ENCODE measurements at regions not wholly inside any gene's neighbourhood (a gene's known extent, or its start where the extent isn't known, plus 50 kb on each side); places are given as distances from the start of the nearest gene placed in this dataset.

DNA sequence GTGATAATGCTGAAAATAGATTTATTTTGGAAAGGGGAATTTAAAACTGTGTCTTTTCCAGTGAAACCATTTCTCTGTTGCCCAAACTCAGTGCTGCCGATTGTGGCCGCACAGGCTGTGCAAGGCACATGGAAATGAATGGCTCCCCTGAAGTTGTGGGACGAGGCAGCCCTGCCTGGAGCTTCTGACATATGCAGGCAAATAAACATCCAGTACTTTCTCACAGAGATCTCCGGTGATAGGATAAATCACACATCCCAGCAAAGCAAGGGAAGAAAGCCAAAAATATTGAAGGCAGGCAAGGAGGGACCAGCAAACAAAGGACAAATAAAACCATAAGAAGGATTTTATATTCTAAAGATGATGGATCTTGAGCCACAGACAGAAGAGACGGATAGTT lies 464.5 kb downstream of the MTRR start:
- TF ChIP-seq POLR2A (IDR thresholded peaks at IDR 0.05) (no peak), CTCF (IDR thresholded peaks at IDR 0.05) (no peak)
- no peaks in the 10 kb centered on the region for H3K36me3 ChIP-seq (replicated peaks in 1 of 2)

DNA sequence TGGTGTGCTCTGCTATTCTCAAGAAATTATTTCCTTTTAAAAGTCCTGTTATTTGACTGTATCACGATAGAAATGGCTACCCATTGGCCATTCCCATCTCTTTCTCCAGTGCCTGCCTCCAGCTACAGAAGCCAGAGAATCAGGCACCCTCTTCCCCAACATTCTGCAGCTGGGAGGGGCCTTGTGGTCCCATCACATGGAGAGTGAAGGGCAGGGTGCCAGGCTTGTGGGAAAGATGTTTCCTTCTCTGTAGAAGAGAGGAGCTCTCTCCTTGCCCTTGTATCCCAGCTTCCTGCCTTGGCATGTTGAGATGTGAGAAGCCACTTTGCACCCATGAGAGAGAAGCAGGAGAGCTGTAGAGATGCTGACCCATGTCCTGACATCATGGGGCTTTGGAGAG lies 465.0 kb downstream of the MTRR start:
- intact Hi-C loops (cut with DNase I), result no loop called here
- Histone ChIP-seq H3K4me3 (no peak overlapping the region), H3K36me3 (replicated peaks in 1 of 2) (no peaks in the 10 kb centered on the region), H3K27me3 (no peaks in the 10 kb centered on the region), H3K4me1 (replicated peaks in 1 of 2) (no peaks in the 10 kb centered on the region), H3K27ac (no peak overlapping the region), H3K9me3 (replicated peaks in 1 of 3) (no peaks in the 10 kb centered on the region)
- TF ChIP-seq POLR2A (IDR thresholded peaks at IDR 0.05) (no peak), CTCF (IDR thresholded peaks at IDR 0.05) (no peak)
- no peak for DNase-seq
- 42 to 63% (median 55%) methylated on average over 1 of the region's 1 CpG for WGBS, 4 donors

More for the DNA sequence above, 464.5 kb downstream of the MTRR start:
- H3K4me3 ChIP-seq, result no peak overlapping the region
- H3K27me3 ChIP-seq, result no peaks in the 10 kb centered on the region
- H3K4me1 ChIP-seq (replicated peaks in 1 of 2), result no peaks in the 10 kb centered on the region
- intact Hi-C loops (cut with DNase I), result no loop called here
- 55 to 68% (median 59%) methylated on average over 5 of the region's 5 CpGs for WGBS, 4 donors
- H3K27ac ChIP-seq, result no peak overlapping the region
- DNase-seq, result no peak
- H3K9me3 ChIP-seq (replicated peaks in 1 of 3), result no peaks in the 10 kb centered on the region

DNA sequence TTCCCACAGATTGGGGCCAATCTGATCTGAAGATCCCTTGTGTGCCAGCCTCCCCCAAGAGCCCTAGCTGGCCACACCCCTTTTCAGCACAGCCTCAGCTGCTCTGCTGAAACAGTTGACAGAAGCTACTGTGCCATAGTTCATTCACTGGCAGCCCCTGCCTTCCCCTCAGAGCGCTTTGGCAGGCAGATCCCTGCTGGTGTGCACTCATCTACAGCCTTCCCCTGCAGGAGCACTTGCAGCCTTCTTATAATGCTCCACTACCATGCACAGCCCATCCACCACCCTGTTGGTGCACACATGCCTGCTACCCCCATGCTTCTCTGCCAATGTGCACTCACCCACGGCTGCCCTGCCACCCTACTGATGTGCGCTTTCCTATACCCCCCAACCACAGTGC lies 471.3 kb downstream of the MTRR start:
- 63 to 81% (median 71%) methylated on average over 3 of the region's 3 CpGs for WGBS, 4 donors
- intact Hi-C loops (cut with DNase I), result no loop called here
- no peaks in the 10 kb centered on the region for H3K9me3 ChIP-seq (replicated peaks in 1 of 3)
- no peaks in the 10 kb centered on the region for H3K36me3 ChIP-seq (replicated peaks in 1 of 2)
- H3K4me1 ChIP-seq (replicated peaks in 1 of 2), result no peaks in the 10 kb centered on the region
- DNase-seq, result no peak
- no peak overlapping the region for H3K4me3 ChIP-seq
- H3K27ac ChIP-seq, result no peak overlapping the region
- H3K27me3 ChIP-seq, result no peaks in the 10 kb centered on the region
- TF ChIP-seq POLR2A (IDR thresholded peaks at IDR 0.05) (no peak), CTCF (IDR thresholded peaks at IDR 0.05) (no peak)

DNA sequence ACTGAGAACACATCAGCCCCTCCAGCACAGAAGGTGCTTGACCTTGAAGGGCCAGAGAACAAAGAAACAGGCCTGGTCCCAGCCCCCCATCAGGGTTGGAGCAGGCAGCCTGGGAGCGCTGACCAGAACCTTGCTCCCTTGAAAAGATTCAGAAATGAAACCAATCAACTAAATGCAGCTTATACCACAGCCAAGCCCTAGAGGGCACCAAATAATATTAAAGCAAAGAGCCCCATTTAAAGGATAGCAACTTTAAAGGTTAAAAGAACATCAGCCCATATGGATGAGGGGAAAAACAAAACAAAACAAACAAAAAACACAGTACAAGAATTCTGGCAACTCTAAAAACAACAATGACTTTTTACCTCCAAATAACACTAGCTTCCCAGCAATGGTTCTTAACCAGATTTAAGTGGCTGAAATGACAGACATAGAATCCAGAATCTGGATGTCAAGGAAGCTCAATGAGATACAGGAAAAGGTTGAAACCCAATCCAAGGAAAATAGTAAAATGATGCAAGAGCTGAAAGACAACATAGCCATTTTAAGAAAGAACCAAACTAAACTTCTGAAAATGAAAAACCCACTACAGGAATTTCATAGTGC lies 471.9 kb downstream of the MTRR start:
- WGBS, 4 donors, result 20 to 43% (median 35%) methylated on average over 1 of the region's 1 CpG
- Histone ChIP-seq H3K4me1 (replicated peaks in 1 of 2) (no peaks in the 10 kb centered on the region), H3K9me3 (replicated peaks in 1 of 3) (no peaks in the 10 kb centered on the region), H3K36me3 (replicated peaks in 1 of 2) (no peaks in the 10 kb centered on the region), H3K4me3 (no peak overlapping the region), H3K27me3 (no peaks in the 10 kb centered on the region), H3K27ac (no peak overlapping the region)
- intact Hi-C loops (cut with DNase I), result no loop called here
- peak; percentile 12 to 51 (median 30) for TF ChIP-seq CTCF (IDR thresholded peaks at IDR 0.05)
- no peak for TF ChIP-seq POLR2A (IDR thresholded peaks at IDR 0.05)
- peak in 1 of 7 donors; percentile 8 for DNase-seq
